GM18505 (cell line): ENCODE measurements at regions not wholly inside any gene's neighbourhood (a gene's known extent, or its start where the extent isn't known, plus 50 kb on each side); places are given as distances from the start of the nearest gene placed in this dataset.
A peak's percentile ranks its signal among the peaks of the same experiment; 100 is the strongest.

Experiments
- ATAC-seq: cut with Tn5 transposase; IDR thresholded peaks from one replicate; pipeline ENCODE4 v1.9.1; 2021; ENCODE audit not compliant: unreplicated experiment
- POLR2A ChIP-seq: IDR thresholded peaks from 4 replicates; pipeline ENCODE4 v1.6.1; 2011; ENCODE audit warnings: borderline replicate concordance; ENCODE audit not compliant: insufficient read depth, insufficient read length; ENCODE audit errors: extremely low read depth

DNA sequence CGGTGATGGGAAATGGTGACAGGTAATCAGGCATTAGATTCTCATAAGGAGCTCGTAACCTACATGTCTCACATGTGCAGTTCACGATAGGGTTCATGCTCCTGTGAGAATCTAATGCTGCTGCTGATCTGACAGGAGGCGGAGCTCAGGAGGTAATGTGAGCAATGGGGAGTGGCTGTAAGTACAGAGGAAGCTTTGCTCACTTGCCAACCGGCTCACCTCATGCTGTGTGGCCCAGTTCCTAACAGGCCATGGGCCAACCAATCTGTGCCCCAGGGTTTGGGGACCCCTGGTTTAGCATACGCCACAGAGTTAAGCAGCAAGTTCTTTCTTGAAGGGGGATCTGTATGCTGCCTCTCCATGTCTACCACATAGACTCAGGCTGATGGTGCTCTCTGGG lies 133.1 kb downstream of the IQUB start:
- no peak for TF ChIP-seq POLR2A
- ATAC-seq, result no peak

DNA sequence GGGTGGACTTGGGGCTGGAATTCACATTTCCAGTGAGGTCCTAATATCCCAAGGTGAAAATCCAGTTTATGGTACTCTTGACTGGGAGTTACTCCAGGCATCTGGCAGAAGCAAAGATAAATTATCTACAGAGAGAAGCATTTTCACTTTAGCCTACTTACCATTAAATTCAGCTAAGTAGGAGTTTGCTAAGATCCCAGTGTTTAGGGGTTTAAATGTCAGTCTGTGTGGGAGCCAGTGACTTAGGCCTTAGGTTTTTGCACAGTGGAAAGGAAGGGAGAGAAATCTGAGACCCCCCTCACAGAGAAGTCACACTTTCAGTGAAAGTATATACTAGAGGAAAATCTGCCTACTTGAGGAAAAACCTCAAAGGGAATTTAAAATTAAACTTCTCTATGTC lies 134.2 kb downstream of the IQUB start:
- ATAC-seq, result no peak
- no peak for TF ChIP-seq POLR2A

- ATAC-seq, result no peak
- TF ChIP-seq POLR2A, result no peak
These were observed 135.5 kb downstream of the IQUB start for GRCh38 chr7:123398921-123399320.

- TF ChIP-seq POLR2A, result no peak
- ATAC-seq, result no peak
These were observed 136.6 kb downstream of the IQUB start for GRCh38 chr7:123397746-123398338.

DNA sequence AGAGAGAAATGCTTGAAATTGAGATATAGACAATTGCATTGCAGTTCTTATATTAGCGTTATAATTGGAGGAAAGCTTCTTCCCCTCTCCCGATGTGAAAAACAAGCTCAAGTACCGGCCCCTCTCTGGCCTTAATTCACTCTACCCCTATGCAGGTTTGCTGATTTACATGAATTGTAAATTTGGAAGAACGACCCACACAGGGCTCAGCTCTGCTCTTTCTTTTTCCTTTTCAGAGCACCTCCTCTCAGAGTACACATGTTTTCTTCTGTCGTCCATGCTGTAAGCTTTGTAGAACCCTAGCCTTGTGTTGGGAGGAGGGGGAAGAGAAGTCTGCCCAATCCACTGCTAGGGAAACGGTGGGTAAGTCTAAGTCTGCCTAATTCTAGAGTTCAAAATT lies 140.8 kb downstream of the IQUB start:
- TF ChIP-seq POLR2A, result no peak
- no peak for ATAC-seq

DNA sequence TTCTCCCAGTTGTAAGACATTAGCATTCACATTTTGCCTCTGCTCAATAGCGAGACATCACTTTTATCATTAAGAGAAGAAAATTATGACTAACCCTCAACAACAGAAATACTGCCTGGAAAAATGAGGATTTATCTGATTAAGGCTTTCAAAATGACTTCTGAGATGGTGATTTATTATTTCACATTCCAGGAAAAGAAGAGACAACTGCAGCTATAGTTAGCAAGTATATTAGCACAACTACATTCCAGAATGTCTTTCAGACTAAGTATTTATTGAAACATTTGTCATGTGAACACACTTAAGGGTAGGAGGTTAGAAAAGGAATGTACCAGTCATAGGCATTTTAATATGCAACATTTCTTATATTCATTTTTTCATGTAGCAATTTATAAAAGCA lies 162.0 kb downstream of the IQUB start:
- no peak for TF ChIP-seq POLR2A

GRCh38 chr7:123367484-123368122 lies 166.8 kb downstream of the IQUB start:
- no peak for TF ChIP-seq POLR2A
- peak; percentile 93 for ATAC-seq

More for the DNA sequence above, 162.0 kb downstream of the IQUB start:
- no peak for ATAC-seq

DNA sequence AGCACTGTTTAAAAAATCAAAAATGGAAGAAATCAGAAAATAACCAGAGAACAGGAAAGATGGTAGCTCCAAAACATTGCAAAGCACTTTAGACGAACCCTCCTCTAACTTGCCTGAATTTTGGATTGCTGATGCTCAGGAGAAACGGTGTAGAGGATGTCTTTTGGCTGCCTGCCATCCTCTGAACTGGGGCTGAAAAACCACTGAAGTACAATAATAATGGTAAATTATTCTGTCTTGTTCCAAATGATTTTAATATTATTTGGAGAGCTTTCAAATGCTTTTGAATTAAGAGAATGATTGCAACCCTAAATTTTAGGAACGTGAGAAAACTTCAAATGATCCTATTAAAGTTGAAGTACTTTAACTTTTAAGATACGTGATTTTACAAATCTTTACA lies 167.3 kb upstream of the SLC13A1 start:
- ATAC-seq, result no peak
- TF ChIP-seq POLR2A, result no peak

- ATAC-seq, result no peak
- TF ChIP-seq POLR2A, result no peak
These were observed 166.9 kb upstream of the SLC13A1 start for GRCh38 chr7:123366626-123367025.

- ATAC-seq, result no peak
- TF ChIP-seq POLR2A, result no peak
These were observed 160.9 kb upstream of the SLC13A1 start for GRCh38 chr7:123360631-123361030.

DNA sequence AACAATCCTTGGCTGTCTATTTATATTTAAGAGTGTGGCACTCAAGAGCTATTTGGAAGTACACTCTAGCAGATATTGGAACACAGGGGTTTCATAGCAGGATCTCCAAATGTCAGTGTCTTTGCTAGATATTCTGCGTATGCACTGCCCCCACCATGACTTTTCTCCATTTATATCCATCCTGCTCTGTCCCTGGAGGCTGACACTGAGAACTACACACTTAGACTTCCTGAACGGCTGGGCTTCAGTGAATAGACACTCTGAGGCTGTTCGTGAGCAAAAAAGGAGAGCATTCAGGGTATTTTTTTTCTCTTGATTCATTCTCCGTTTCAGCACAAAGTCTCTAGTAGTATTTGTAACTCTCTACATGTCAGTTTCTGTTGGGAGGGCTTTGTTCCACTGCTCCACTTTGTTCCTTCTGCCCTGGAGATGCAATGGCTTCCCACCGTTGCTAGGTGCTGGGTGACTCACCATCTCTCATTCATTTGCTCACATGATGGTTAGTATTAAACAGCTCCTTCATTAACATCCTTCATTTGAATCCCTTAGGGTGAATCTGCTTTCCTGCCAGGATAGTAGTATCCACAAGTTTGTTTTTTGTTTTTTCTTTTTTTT lies 155.9 kb upstream of the SLC13A1 start:
- ATAC-seq, result no peak
- TF ChIP-seq POLR2A, result no peak

GRCh38 chr7:123352973-123353372 lies 153.2 kb upstream of the SLC13A1 start:
- no peak for ATAC-seq
- TF ChIP-seq POLR2A, result no peak

GRCh38 chr7:123351516-123352505 lies 152.0 kb upstream of the SLC13A1 start:
- TF ChIP-seq POLR2A, result no peak
- ATAC-seq, result no peak
